Stomach (tissue), 4 donors: ENCODE measurements at regions not wholly inside any gene's neighbourhood (a gene's known extent, or its start where the extent isn't known, plus 50 kb on each side); places are given as distances from the start of the nearest gene placed in this dataset.

Source experiments
- POLR2A ChIP-seq, 4 donors: fragments of 450-650 bp; IDR thresholded peaks; one replicate each; pipeline ENCODE4 v1.6.1; 2016; ENCODE audit warnings: antibody characterized with exemption in 4 of 4, control low read depth in 2 of 4, mild to moderate bottlenecking in 1 of 4, moderate library complexity in 1 of 4
- POLR2AphosphoS5 ChIP-seq, 3 donors: sonication (generic); formaldehyde crosslinking; IDR thresholded peaks; one replicate each; pipeline ENCODE4 v1.6.1; 2016; ENCODE audit warnings: antibody characterized with exemption in 3 of 3
- TF ChIP-seq, protein P1 (sequence below), 7 experiments: fragments of 450-650 bp in 4 of 7; fragments of 200-600 bp in 3 of 7; sonication (generic) in 3 of 7; IDR thresholded peaks; one replicate each; pipeline ENCODE4 v1.5.1; 2016 to 2019; ENCODE audit warnings: antibody characterized with exemption in 7 of 7, control low read depth in 2 of 7, mild to moderate bottlenecking in 1 of 7

- TF ChIP-seq POLR2A (IDR thresholded peaks at IDR 0.05) (no peak), POLR2AphosphoS5 (IDR thresholded peaks at IDR 0.05) (no peak)
- TF ChIP-seq, protein P1, sequence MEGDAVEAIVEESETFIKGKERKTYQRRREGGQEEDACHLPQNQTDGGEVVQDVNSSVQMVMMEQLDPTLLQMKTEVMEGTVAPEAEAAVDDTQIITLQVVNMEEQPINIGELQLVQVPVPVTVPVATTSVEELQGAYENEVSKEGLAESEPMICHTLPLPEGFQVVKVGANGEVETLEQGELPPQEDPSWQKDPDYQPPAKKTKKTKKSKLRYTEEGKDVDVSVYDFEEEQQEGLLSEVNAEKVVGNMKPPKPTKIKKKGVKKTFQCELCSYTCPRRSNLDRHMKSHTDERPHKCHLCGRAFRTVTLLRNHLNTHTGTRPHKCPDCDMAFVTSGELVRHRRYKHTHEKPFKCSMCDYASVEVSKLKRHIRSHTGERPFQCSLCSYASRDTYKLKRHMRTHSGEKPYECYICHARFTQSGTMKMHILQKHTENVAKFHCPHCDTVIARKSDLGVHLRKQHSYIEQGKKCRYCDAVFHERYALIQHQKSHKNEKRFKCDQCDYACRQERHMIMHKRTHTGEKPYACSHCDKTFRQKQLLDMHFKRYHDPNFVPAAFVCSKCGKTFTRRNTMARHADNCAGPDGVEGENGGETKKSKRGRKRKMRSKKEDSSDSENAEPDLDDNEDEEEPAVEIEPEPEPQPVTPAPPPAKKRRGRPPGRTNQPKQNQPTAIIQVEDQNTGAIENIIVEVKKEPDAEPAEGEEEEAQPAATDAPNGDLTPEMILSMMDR (IDR thresholded peaks at IDR 0.05): no peak
These were observed 122.6 kb upstream of the SERPINE2 start for GRCh38 chr2:224161712-224162111.
